ENCODE measurements at regions not wholly inside any gene's neighbourhood (a gene's known extent, or its start where the extent isn't known, plus 50 kb on each side); places are given as distances from the start of the nearest gene placed in this dataset.

DNA sequence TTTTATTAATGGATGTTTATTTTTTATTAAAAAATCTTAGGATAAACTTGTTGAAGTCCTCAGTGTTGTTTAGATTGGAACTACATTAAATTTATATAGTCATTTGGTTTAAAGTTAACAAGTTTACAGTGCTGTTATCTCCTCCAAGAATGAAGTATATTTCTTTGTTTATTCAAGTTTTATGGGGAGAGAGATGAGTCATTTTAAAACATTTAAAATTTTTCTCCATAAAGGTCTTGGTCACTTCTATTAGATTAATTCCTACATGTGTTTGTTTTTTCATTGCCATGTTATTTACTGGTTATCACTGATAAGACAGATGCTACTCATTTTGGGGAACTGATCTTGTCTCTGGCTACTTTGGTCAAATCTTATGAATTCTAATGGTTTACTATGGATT, 429.6 kb downstream of the METTL15 start:
- no peak for TF ChIP-seq EZH2 (IDR thresholded peaks at IDR 0.05; ENCODE audit: borderline replicate concordance, low read depth, low read length, severe bottlenecking)
- TF ChIP-seq POLR2AphosphoS5 (IDR thresholded peaks at IDR 0.05; ENCODE audit: insufficient read depth, low read depth, low read length), result no peak
- no peak for TF ChIP-seq JUN (IDR thresholded peaks at IDR 0.05; ENCODE audit: borderline replicate concordance, insufficient read depth, insufficient read length, low read depth)
- TF ChIP-seq, protein P1, sequence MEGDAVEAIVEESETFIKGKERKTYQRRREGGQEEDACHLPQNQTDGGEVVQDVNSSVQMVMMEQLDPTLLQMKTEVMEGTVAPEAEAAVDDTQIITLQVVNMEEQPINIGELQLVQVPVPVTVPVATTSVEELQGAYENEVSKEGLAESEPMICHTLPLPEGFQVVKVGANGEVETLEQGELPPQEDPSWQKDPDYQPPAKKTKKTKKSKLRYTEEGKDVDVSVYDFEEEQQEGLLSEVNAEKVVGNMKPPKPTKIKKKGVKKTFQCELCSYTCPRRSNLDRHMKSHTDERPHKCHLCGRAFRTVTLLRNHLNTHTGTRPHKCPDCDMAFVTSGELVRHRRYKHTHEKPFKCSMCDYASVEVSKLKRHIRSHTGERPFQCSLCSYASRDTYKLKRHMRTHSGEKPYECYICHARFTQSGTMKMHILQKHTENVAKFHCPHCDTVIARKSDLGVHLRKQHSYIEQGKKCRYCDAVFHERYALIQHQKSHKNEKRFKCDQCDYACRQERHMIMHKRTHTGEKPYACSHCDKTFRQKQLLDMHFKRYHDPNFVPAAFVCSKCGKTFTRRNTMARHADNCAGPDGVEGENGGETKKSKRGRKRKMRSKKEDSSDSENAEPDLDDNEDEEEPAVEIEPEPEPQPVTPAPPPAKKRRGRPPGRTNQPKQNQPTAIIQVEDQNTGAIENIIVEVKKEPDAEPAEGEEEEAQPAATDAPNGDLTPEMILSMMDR (IDR thresholded peaks at IDR 0.05; ENCODE audit: extremely low read depth in 1 of 2, insufficient read depth in 1 of 2, low read depth in 1 of 2, low read length in 2 of 2), result no peak
- TF ChIP-seq MYC (IDR thresholded peaks at IDR 0.05; ENCODE audit: low read depth, low read length), result no peak
- no peak for TF ChIP-seq POLR2A (IDR thresholded peaks at IDR 0.05; ENCODE audit: low read depth, low read length)
- no peak for TF ChIP-seq GATA2 (IDR thresholded peaks at IDR 0.05; ENCODE audit: insufficient read depth, insufficient read length, low read depth, low read length)
- Histone ChIP-seq H3K79me2 (ENCODE audit: control insufficient read depth, insufficient read depth, low read length) (no peaks in the 10 kb centered on the region), H3K9me3 (replicated peaks; ENCODE audit: control insufficient read depth, insufficient read depth, low read length) (no peaks in the 10 kb centered on the region), H3K9ac (replicated peaks; ENCODE audit: extremely low read depth, insufficient read depth, low read length) (no peak overlapping the region), H3K9me1 (replicated peaks; ENCODE audit: control insufficient read depth, extremely low read depth, insufficient read depth, low read length) (no peaks in the 10 kb centered on the region), H3K4me3 (replicated peaks in 1 of 3; ENCODE audit: insufficient read depth in 1 of 3, low read depth in 1 of 3, low read length in 3 of 3) (no peak overlapping the region), H3K36me3 (ENCODE audit: control insufficient read depth in 2 of 2, extremely low read depth in 1 of 2, insufficient read depth in 2 of 2, low read length in 2 of 2) (no peaks in the 10 kb centered on the region), H3K4me1 (ENCODE audit: control insufficient read depth, extremely low read depth, insufficient read depth, low read length) (no peaks in the 10 kb centered on the region), H3K4me2 (ENCODE audit: insufficient read depth, low read length) (no peak overlapping the region), H3K27ac (ENCODE audit: insufficient read depth, low read depth, low read length) (no peak overlapping the region), H4K20me1 (replicated peaks; ENCODE audit: control insufficient read depth, extremely low read depth, insufficient read depth, low read length) (no peaks in the 10 kb centered on the region), H3K27me3 (ENCODE audit: control insufficient read depth in 2 of 2, insufficient read depth in 2 of 2, low read length in 2 of 2) (no peaks in the 10 kb centered on the region), H2AFZ (ENCODE audit: low read depth, low read length) (no peak overlapping the region)
- ChIA-PET CTCF (no interaction called here), POLR2A (no interaction called here)
- DNase-seq (ENCODE audit: low read depth, low spot score) (no peak), FAIRE-seq (no peak)
- no TSS peak for BruUV-seq (replicated peaks)
- dilution Hi-C loops (cut with MboI; ENCODE audit: extremely low pct_ligation_motif_present, low sequenced_read_pairs), result no loop called here
- intact Hi-C loops (cut with micrococcal nuclease), result no loop called here
